ENCODE measurements at regions not wholly inside any gene's neighbourhood (a gene's known extent, or its start where the extent isn't known, plus 50 kb on each side); places are given as distances from the start of the nearest gene placed in this dataset.
"Not testable (repeated sequence)": the region's sequence is repeated elsewhere in the genome, so short reads cannot be mapped to it uniquely, and the experiment has no call there.

- no peak for DNase-seq (ENCODE audit: low read depth, low spot score)
These were observed 206.2 kb upstream of the C16orf82 start for GRCh38 chr16:26860506-26860905.

DNA sequence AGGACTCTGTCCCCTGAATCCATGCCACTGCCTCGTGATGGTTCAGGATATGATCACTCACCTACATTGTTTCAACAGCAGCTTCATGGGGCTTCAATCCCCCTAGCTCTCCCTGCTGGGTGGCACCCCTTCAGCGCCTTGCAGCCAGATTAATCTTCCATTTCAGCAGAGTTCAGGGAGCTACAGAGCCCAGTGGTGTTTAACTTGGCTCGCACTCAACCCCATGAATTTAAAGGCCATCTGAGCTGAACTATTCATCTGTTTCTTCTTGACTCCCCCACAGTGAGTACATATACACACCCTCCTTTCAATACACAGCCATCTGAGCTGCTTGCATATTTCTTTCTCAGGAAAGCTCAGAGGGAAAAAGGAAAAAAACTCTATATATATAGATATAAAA, 202.8 kb upstream of the C16orf82 start:
- no peak for DNase-seq (ENCODE audit: low read depth, low spot score)

- DNase-seq (ENCODE audit: low read depth, low spot score) = not testable (repeated sequence)
These were observed 192.4 kb upstream of the C16orf82 start for GRCh38 chr16:26874318-26874717.

DNA sequence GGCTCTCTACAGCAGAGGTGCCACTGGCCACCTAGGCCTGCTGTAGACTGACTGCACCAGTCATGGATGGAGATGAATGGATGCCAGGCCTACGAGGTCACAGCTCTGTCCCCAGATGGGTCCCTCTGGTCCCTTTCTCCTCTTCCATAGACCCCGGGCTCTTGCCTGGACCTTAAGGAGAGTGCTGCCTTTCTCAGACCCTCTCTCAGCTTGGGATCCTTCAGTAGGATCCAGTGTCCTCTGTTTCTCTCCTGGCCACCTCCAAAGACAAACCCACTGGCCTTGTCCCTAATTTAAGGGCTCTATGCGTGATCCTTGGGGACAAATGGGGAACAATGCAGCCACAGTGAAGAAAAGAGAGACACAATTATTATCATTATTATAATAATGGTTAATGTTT, 189.3 kb upstream of the C16orf82 start:
- DNase-seq (ENCODE audit: low read depth, low spot score) = no peak

DNA sequence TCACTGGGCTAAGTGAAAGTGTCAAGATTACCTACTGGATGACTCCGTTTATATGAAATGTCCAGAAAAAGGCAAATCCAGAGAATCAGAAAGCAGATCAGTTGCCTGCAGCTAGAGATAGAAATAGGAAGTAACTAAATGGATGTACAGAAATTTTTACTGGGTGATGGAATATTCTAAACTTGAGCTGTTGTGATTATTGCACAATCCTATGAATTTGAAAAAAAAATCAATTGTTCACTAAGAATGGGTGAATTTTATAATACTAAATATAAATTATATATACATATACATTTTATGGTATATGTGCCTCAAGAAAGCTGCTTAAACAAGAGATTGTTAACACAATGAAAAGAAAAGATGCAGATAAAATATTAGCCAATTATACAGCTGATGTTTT, 181.1 kb upstream of the C16orf82 start:
- DNase-seq (ENCODE audit: low read depth, low spot score) = no peak

GRCh38 chr16:26889740-26890139, 177.0 kb upstream of the C16orf82 start:
- DNase-seq (ENCODE audit: low read depth, low spot score) = no peak

GRCh38 chr16:26898200-26898599, 168.5 kb upstream of the C16orf82 start:
- DNase-seq (ENCODE audit: low read depth, low spot score) = no peak

DNA sequence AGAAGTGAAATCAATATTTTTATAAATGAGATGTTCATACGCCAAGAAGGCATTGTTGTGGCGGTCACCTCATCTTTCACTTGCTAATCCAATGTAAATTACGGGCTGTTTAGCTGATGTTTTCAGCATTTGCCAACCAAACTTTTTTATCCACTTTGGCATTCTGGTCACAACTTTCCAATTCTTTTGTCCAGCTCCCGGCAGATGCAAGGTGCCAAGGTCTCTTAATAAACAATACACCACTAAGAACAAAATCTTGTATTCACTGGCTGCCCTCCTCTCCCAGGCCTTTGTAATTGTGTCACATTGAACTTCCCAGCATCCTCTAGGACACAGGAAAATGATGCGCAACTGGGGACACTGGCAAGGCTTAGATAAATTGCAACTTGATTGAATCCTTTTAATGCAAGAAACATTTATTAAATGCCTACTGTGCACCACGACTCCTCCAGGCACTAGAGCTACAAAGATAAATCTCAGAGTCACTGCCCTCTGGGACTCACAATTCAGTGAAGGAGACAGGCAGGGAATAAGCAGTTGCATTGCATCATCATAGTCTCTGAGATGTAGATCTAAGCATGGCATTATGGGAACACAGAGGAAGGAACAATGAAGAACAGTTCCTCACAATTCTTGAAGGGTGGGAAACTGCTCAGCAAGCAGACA, 165.4 kb upstream of the C16orf82 start:
- DNase-seq (ENCODE audit: low read depth, low spot score) = no peak

DNA sequence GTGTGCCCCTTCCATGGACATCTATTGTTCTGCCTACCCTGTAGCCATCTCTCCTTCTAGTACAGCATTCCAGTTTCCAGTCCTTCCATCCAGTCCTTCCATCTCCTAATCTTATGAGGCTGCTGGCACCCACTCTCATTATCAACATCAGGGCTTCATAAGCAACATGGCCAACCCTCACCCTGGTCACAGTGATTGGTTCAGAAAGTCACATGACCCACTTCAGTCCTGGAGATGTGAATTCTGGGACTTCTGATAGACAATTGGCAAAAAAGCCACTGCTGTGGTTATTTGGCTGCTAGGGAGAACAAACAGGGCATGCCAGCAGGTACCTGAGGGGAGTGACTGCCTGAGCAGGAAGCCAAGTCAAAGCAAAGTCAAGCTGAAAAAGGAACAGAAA, 164.7 kb upstream of the C16orf82 start:
- no peak for DNase-seq (ENCODE audit: low read depth, low spot score)

DNA sequence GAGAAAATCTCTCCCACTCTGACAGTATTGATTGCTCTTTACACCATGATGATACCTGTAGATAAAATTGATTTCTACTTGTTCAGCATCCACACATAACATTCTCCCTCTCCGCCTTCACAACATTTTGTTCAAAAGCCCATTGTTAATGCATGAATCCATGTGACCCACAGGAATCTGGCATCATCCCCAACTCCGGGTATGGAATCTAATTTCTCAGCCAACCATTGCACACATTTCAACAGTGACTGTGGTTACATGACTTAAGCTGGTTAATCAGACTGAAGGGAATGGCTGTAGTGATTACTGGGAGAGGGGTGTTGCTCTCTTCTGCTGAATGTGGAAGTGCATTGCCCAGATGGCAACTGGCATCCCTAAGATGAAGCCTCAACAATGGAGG, 161.4 kb upstream of the C16orf82 start:
- no peak for DNase-seq (ENCODE audit: low read depth, low spot score)

- DNase-seq (ENCODE audit: low read depth, low spot score) = no peak
These were observed 157.1 kb upstream of the C16orf82 start for GRCh38 chr16:26909623-26910022.

- no peak for DNase-seq (ENCODE audit: low read depth, low spot score)
These were observed 155.3 kb upstream of the C16orf82 start for GRCh38 chr16:26911436-26911835.

DNA sequence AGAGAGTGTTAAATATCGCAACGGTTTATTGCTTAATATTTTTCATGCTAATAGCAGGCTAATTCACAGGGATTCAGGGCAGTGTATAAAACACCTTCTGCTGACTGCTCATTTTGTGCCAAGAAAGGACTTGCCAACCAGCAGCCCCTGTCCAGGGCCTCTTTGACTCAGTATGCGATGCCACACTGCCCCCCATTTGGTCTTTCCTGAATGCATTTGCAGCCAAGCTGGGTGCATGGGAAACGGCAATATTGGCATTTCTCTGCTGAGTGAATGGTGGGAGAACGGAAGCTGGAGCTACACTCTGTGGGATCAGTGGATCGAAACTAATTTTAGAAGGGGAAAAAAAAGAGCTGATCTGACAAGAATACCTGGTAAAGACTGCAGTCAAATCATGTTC, 152.9 kb upstream of the C16orf82 start:
- DNase-seq (ENCODE audit: low read depth, low spot score) = no peak

DNA sequence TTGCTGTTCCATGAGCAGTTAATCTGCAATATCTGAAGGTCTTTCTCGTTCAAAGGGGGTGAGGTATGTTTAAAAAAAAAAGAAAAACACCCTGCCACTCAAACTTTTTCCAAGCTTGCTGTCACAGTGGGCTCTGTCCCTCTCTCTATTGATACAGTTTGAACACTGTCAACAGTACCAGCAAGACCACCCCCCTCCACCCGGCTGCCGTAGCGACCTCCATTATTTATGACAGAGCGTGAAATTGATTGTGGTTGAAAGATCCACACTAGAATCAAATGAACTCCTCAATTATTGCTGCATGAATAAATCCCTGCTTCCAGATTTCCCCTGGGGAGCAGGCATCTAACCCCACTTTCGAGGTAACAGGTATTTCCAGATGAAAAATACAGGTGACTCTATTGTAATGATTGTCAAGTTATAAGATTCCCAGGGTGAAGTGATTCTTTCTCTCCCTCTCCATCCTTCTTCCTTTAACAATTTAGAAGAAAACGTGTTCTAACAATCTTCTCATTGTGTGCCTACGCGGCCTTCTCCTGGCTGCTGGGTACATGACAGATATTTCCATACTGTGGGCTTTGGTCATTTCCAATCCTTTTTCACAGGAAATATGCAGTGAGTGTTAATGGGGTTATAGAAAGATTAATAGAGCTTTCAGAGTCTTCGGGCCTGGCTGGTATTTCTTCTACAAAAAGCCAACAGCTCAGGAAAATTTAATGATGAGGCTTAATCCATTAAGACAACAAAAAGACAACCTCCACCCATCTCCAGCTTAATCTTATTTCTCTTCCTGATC, 135.7 kb upstream of the C16orf82 start:
- no peak for DNase-seq (ENCODE audit: low read depth, low spot score)

DNA sequence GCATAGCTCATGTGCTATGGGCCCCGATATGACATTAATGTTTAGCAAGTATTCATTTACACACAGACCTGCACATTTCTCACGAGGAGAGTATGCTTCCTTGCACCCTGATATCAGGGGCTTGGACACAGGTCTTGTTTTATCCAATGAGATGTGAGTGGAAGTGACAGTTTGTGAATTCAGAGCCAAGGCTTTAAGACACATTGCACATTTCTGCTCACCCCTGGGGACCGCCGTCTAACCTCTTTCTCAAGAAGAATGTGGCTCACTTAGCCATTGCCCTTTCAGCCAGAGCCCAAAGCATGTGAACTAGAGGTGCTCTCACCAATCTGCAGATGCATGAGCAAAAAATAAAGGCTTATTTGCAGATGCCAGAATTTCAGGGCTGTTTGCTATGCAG, 116.1 kb upstream of the C16orf82 start:
- no peak for DNase-seq (ENCODE audit: low read depth, low spot score)

- DNase-seq (ENCODE audit: low read depth, low spot score) = no peak
These were observed 114.8 kb upstream of the C16orf82 start for GRCh38 chr16:26951950-26952349.

DNA sequence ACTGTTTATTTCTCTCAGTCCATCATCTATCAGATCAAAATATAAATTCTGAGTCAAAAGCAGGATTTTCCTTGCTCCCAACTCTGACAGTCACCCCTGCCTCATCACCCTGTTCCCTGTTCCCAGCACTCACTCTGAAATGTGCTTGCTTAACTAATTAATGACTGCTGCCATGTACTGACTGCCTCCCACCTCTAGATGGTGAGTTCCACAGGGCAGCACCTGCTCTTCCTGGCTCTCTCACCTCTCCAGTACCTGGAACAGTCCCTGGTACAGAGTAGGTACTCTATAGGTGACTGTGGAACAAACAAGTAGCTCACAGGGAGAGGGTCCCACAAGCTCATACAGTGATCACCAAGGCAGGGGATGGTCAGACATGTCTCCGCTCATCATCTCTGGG, 114.3 kb upstream of the C16orf82 start:
- DNase-seq (ENCODE audit: low read depth, low spot score) = no peak

GRCh38 chr16:26957283-26957859, 109.4 kb upstream of the C16orf82 start:
- DNase-seq (ENCODE audit: low read depth, low spot score) = no peak

GRCh38 chr16:26959416-26960009, 107.2 kb upstream of the C16orf82 start:
- no peak for DNase-seq (ENCODE audit: low read depth, low spot score)

- DNase-seq (ENCODE audit: low read depth, low spot score) = no peak
These were observed 105.3 kb upstream of the C16orf82 start for GRCh38 chr16:26961459-26961858.

- peak; percentile 33 for DNase-seq (ENCODE audit: low read depth, low spot score)
These were observed 103.6 kb upstream of the C16orf82 start for GRCh38 chr16:26963109-26963508.

- DNase-seq (ENCODE audit: low read depth, low spot score) = no peak
These were observed 97.0 kb upstream of the C16orf82 start for GRCh38 chr16:26969589-26970231.
